OCI-LY7 (cell line): ENCODE measurements at regions not wholly inside any gene's neighbourhood (a gene's known extent, or its start where the extent isn't known, plus 50 kb on each side); places are given as distances from the start of the nearest gene placed in this dataset.

Experiments used
- BruUV-seq: library from RNA; stranded (reverse); fragments of 400-500 nt; replicated peaks from 2 replicates; lab custom pipeline; 2021; lab: Mats Ljungman, UMichigan
- CTCF ChIA-PET: fragments of 300-600 bp; sonication (Branson Sonifier 250); formaldehyde crosslinking; loops from one replicate; lab custom pipeline; 2022; ENCODE audit warnings: antibody characterized with exemption; ENCODE audit not compliant: unreplicated experiment; lab: Charles Lee
- POLR2A ChIA-PET: fragments of 300-600 bp; sonication (Branson Sonifier 250); formaldehyde crosslinking; loops from one replicate; lab custom pipeline; 2022; ENCODE audit warnings: antibody characterized with exemption; lab: Charles Lee
- DNase-seq: peaks from one replicate; pipeline ENCODE4 v3.0.0-alpha.2; 2015; ENCODE audit warnings: low spot score
- H2AFZ ChIP-seq: fragments of 200-600 bp; sonication (generic), shearing (Covaris generic); 2 replicates; pipeline ENCODE4 v1.6.1; 2014; ENCODE audit warnings: mild to moderate bottlenecking, antibody characterized with exemption, low read length, moderate library complexity
- H3K27ac ChIP-seq: fragments of 200-600 bp; sonication (generic); 2 replicates; pipeline ENCODE4 v1.5.1; 2014; ENCODE audit warnings: mixed run types, low read depth, mild to moderate bottlenecking, moderate library complexity, low read length, inconsistent platforms; ENCODE audit not compliant: poor library complexity, severe bottlenecking
- H3K36me3 ChIP-seq: fragments of 200-600 bp; sonication (generic); 2 replicates; pipeline ENCODE4 v1.6.1; 2014; ENCODE audit warnings: mild to moderate bottlenecking, antibody characterized with exemption, low read length, moderate library complexity, mixed read lengths; ENCODE audit not compliant: insufficient read depth
- H3K4me1 ChIP-seq: fragments of 200-600 bp; sonication (generic); 2 replicates; pipeline ENCODE4 v1.5.1; 2014; ENCODE audit warnings: mild to moderate bottlenecking, low read length; ENCODE audit not compliant: insufficient read depth, poor library complexity, severe bottlenecking
- H3K4me2 ChIP-seq: fragments of 200-600 bp; sonication (generic); 2 replicates; pipeline ENCODE4 v1.6.1; 2014; ENCODE audit warnings: mild to moderate bottlenecking, low read length
- H3K4me3 ChIP-seq: fragments of 200-600 bp; sonication (generic); 2 replicates; pipeline ENCODE4 v1.5.1; 2014; ENCODE audit warnings: mild to moderate bottlenecking, low read depth, low read length; ENCODE audit not compliant: poor library complexity, severe bottlenecking
- H3K79me2 ChIP-seq: fragments of 200-600 bp; sonication (generic); 2 replicates; pipeline ENCODE4 v1.6.1; 2016; ENCODE audit warnings: low read depth, mild to moderate bottlenecking, low read length, moderate library complexity, mixed read lengths; ENCODE audit not compliant: insufficient read depth
- H3K9me2 ChIP-seq: fragments of 200-600 bp; sonication (generic); 2 replicates; pipeline ENCODE4 v1.6.1; 2016; ENCODE audit warnings: mild to moderate bottlenecking, low read length, mixed read lengths; ENCODE audit not compliant: insufficient read depth
- H3K9me3 ChIP-seq: fragments of 200-600 bp; sonication (generic); 2 replicates; pipeline ENCODE4 v1.6.1; 2014; ENCODE audit warnings: mild to moderate bottlenecking, mixed run types, low read length, mixed read lengths
- H4K20me1 ChIP-seq: fragments of 200-600 bp; sonication (generic); 2 replicates; pipeline ENCODE4 v1.6.1; 2014; ENCODE audit warnings: mild to moderate bottlenecking, antibody characterized with exemption, low read length, moderate library complexity, mixed read lengths; ENCODE audit not compliant: insufficient read depth
- EZH2phosphoT487 ChIP-seq: fragments of 200-600 bp; sonication (generic); IDR thresholded peaks from 2 replicates; pipeline ENCODE4 v1.6.1; 2018; ENCODE audit warnings: low read depth, borderline replicate concordance, mild to moderate bottlenecking, mixed run types, antibody characterized with exemption, low read length, moderate library complexity, mixed read lengths
- intact Hi-C: fragments of 100-400 bp; cut with micrococcal nuclease; formaldehyde crosslinking; loops from one replicate; pipeline ENCODE4 v1.10.0; 2022; ENCODE audit not compliant: unreplicated experiment
- TF ChIP-seq, protein P1 (sequence below): fragments of 200-600 bp; sonication (generic); conservative IDR thresholded peaks from 2 replicates; pipeline ENCODE4 v1.5.1; 2014; ENCODE audit warnings: mild to moderate bottlenecking, antibody characterized with exemption, low read length, moderate library complexity, mixed read lengths

GRCh38 chr7:86966916-86967315, 92.5 kb downstream of the ELAPOR2 start:
- no peaks in the 10 kb centered on the region for H4K20me1 ChIP-seq
- no peaks in the 10 kb centered on the region for H3K9me2 ChIP-seq
- DNase-seq = no peak
- TF ChIP-seq EZH2phosphoT487 = no peak
- TF ChIP-seq, protein P1, sequence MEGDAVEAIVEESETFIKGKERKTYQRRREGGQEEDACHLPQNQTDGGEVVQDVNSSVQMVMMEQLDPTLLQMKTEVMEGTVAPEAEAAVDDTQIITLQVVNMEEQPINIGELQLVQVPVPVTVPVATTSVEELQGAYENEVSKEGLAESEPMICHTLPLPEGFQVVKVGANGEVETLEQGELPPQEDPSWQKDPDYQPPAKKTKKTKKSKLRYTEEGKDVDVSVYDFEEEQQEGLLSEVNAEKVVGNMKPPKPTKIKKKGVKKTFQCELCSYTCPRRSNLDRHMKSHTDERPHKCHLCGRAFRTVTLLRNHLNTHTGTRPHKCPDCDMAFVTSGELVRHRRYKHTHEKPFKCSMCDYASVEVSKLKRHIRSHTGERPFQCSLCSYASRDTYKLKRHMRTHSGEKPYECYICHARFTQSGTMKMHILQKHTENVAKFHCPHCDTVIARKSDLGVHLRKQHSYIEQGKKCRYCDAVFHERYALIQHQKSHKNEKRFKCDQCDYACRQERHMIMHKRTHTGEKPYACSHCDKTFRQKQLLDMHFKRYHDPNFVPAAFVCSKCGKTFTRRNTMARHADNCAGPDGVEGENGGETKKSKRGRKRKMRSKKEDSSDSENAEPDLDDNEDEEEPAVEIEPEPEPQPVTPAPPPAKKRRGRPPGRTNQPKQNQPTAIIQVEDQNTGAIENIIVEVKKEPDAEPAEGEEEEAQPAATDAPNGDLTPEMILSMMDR = no peak
- intact Hi-C loops = no loop called here
- no peaks in the 10 kb centered on the region for H3K9me3 ChIP-seq
- CTCF ChIA-PET = no interaction called here
- no peak overlapping the region for H3K4me3 ChIP-seq
- H2AFZ ChIP-seq = no peak overlapping the region
- no peaks in the 10 kb centered on the region for H3K79me2 ChIP-seq
- no peak overlapping the region for H3K27ac ChIP-seq
- H3K4me1 ChIP-seq = peaks cover 9% of the 10 kb centered on the region
- no TSS peak for BruUV-seq
- POLR2A ChIA-PET = interaction anchor here (1.0 to 1.1 kb wide), 3 partner anchors 10 to 20 kb away, joined by 3 to 4 read pairs (median 4); no protein-coding TSS in a partner anchor
- no peaks in the 10 kb centered on the region for H3K36me3 ChIP-seq
- no peak overlapping the region for H3K4me2 ChIP-seq

- H3K4me2 ChIP-seq = no peak overlapping the region
- DNase-seq = no peak
- no peaks in the 10 kb centered on the region for H3K79me2 ChIP-seq
- H3K9me2 ChIP-seq = no peaks in the 10 kb centered on the region
- BruUV-seq = no TSS peak
- no peak overlapping the region for H2AFZ ChIP-seq
- no peak overlapping the region for H3K27ac ChIP-seq
- TF ChIP-seq EZH2phosphoT487 = no peak
- TF ChIP-seq, protein P1 = no peak
- H3K36me3 ChIP-seq = no peaks in the 10 kb centered on the region
- H4K20me1 ChIP-seq = no peaks in the 10 kb centered on the region
- ChIA-PET CTCF (no interaction called here), POLR2A (interaction anchor here (0.7 kb wide), 1 partner anchor 13 kb away, joined by 3 read pairs; no protein-coding TSS in a partner anchor)
- no peaks in the 10 kb centered on the region for H3K4me1 ChIP-seq
- intact Hi-C loops = no loop called here
- H3K9me3 ChIP-seq = no peaks in the 10 kb centered on the region
- H3K4me3 ChIP-seq = no peak overlapping the region
Measured at GRCh38 chr7:86965727-86966120, 93.7 kb downstream of the ELAPOR2 start.

DNA sequence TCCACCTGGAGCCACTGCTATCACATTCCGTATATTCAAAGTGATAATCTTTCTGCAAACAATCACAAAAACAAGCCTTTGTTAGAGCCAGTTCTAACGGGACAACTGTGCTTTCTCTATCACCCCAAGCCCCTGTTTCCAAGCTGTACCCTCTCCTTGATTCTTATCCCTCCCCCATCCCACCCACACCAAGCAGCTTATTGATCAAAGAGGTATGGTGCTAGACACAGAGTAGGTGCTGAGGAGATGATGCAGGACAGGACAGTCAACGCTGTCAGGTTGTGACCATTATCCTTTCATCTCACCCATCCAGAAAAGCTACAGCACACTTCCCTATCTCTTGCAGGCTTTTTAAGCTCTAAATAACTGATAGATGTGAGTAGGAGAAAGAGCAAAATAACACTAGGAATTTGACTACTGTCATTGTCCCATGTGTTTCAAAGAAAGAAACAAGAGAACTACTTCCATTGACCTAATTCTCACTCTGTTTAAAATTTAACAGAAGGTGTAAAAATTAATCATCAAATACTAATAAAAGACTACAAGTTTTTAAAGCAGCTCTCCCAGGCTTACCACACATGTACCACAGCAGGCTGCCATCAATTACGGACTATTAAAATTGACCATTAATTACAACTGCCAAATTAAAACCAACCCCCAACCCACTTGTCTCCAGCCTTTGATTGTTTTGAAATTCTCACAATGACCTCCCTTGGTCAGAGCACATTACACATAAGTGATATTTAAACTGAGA, 94.3 kb downstream of the ELAPOR2 start:
- Histone ChIP-seq H3K79me2 (no peaks in the 10 kb centered on the region), H3K27ac (no peak overlapping the region), H3K9me2 (no peaks in the 10 kb centered on the region), H3K4me3 (no peak overlapping the region), H4K20me1 (no peaks in the 10 kb centered on the region), H3K9me3 (no peaks in the 10 kb centered on the region), H3K4me2 (no peak overlapping the region), H3K4me1 (no peaks in the 10 kb centered on the region), H2AFZ (no peak overlapping the region), H3K36me3 (no peaks in the 10 kb centered on the region)
- ChIA-PET CTCF (interaction anchor here (0.5 kb wide), 1 partner anchor 464 kb away, joined by 3 read pairs; no protein-coding TSS in a partner anchor), POLR2A (interaction anchor here (0.7 kb wide), 1 partner anchor 12 kb away, joined by 3 read pairs; no protein-coding TSS in a partner anchor)
- TF ChIP-seq, protein P1 = no peak
- TF ChIP-seq EZH2phosphoT487 = no peak
- DNase-seq = no peak
- no TSS peak for BruUV-seq
- intact Hi-C loops = no loop called here
